Stimulated activated CD4-positive, alpha-beta T cell treated with anti-CD3 and anti-CD28 coated beads, Interleukin-15, amount 100 ng/mL, for 48 hours (primary cell): ENCODE measurements at regions not wholly inside any gene's neighbourhood (a gene's known extent, or its start where the extent isn't known, plus 50 kb on each side); places are given as distances from the start of the nearest gene placed in this dataset.

ENCODE experiments used
- DNase-seq, 2 donors: peaks; one replicate each; pipeline ENCODE4 v3.0.0-alpha.2; 2020; ENCODE audit warnings: low read depth in 2 of 2

GRCh38 chr2:106709229-106709628 lies 176.7 kb downstream of the ST6GAL2 start:
- no peak for DNase-seq

DNA sequence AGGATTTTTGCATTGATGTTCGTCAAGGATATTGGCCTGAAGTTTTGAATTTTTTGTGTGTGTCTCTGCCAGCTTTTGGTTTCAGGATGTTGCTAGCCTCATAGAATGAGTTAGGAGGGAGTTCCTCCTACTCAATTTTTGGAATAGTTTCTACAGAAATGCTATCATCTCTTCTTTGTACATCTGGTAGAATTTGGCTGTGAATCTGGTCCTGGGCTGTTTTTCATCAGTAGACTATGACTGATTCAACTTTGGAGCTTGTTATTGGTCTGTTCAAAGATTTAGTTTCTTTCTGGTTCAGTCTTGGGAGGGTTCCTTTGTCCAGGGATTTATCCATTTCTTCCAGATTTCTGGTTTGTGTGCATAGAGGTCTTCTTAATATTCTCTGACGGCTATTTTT lies 166.7 kb downstream of the ST6GAL2 start:
- no peak for DNase-seq

GRCh38 chr2:106720026-106720425 lies 165.9 kb downstream of the ST6GAL2 start:
- no peak for DNase-seq

DNA sequence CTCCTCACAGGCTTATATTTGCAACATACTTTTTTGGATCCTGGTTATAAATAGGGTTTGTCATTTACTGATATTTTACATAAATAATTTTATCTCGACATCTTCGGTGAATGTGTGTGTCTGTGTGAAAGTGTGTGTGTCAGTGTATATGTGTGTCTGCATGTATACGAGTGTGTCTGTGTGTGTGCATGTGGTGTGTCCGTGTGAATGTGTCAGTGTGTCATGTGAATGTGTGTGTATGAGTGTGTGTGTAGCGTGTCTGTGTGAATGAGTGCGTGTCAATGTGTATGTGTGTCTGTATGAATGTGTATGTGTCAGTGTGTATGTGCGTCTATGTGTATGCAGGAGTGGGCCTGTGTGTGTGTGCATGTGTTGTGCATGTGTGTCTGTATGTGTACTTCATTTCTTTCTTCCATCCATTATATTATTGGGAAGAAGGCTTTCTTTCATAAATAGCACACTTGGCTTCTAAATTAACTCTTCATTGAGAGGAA lies 161.6 kb downstream of the ST6GAL2 start:
- DNase-seq: no peak

DNA sequence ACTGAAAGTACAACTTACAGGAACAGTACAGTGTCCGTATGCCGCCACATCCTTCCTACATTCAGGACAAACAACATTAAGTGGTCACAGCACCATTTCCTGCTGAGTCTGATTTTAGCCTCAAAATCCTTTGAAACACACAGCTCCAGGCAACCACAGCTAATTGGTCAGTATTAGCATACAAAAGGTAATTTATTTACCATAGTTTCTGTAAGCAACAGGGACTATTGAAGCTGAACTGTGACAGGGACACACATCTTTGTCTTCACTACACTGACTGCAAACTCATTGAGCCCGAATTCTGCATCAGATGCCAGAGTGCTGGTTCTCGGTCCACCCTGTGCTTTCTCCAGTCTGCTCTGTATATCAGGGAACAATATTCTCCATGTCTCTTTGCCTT lies 151.8 kb downstream of the ST6GAL2 start:
- DNase-seq: no peak

GRCh38 chr2:106735807-106736206 lies 150.2 kb downstream of the ST6GAL2 start:
- no peak for DNase-seq

- no peak for DNase-seq
These were observed 149.7 kb downstream of the ST6GAL2 start for GRCh38 chr2:106736221-106736620.

GRCh38 chr2:106745468-106745867 lies 140.5 kb downstream of the ST6GAL2 start:
- no peak for DNase-seq

- DNase-seq: no peak
These were observed 136.1 kb downstream of the ST6GAL2 start for GRCh38 chr2:106749823-106750222.
